ENCODE measurements at regions not wholly inside any gene's neighbourhood (a gene's known extent, or its start where the extent isn't known, plus 50 kb on each side); places are given as distances from the start of the nearest gene placed in this dataset.
"Not testable (repeated sequence)": the region's sequence is repeated elsewhere in the genome, so short reads cannot be mapped to it uniquely, and the experiment has no call there.

GRCh38 chr1:228846952-228847351, 111.7 kb downstream of the RHOU start:
- DNase-seq = no peak

- not testable (repeated sequence) for DNase-seq
These were observed 112.2 kb downstream of the RHOU start for GRCh38 chr1:228847451-228847850.

- DNase-seq = peak in 2 of 58 donors; percentile 30 to 32
These were observed 113.1 kb downstream of the RHOU start for GRCh38 chr1:228848406-228848805.

GRCh38 chr1:228849011-228849541, 113.8 kb downstream of the RHOU start:
- DNase-seq = no peak

GRCh38 chr1:228850141-228851100, 115.1 kb downstream of the RHOU start:
- DNase-seq = no peak

GRCh38 chr1:228851193-228851592, 115.9 kb downstream of the RHOU start:
- DNase-seq = no peak

- no peak for DNase-seq
These were observed 116.3 kb downstream of the RHOU start for GRCh38 chr1:228851618-228852017.

- no peak for DNase-seq
These were observed 116.7 kb downstream of the RHOU start for GRCh38 chr1:228852024-228852423.

- no peak for DNase-seq
These were observed 117.3 kb downstream of the RHOU start for GRCh38 chr1:228852511-228853088.

- no peak for DNase-seq
These were observed 117.9 kb downstream of the RHOU start for GRCh38 chr1:228853191-228853590.

- no peak for DNase-seq
These were observed 118.4 kb downstream of the RHOU start for GRCh38 chr1:228853637-228854036.

- DNase-seq = no peak
These were observed 119.6 kb downstream of the RHOU start for GRCh38 chr1:228854907-228855306.

GRCh38 chr1:228857611-228858010, 122.3 kb downstream of the RHOU start:
- DNase-seq = no peak

GRCh38 chr1:228860911-228861831, 125.9 kb downstream of the RHOU start:
- no peak for DNase-seq

- DNase-seq = no peak
These were observed 126.5 kb downstream of the RHOU start for GRCh38 chr1:228861832-228862180.

- no peak for DNase-seq
These were observed 127.5 kb downstream of the RHOU start for GRCh38 chr1:228862542-228863505.

GRCh38 chr1:228863776-228864175, 128.5 kb downstream of the RHOU start:
- DNase-seq = no peak

- DNase-seq = no peak
These were observed 130.5 kb downstream of the RHOU start for GRCh38 chr1:228865627-228866330.

- no peak for DNase-seq
These were observed 131.2 kb downstream of the RHOU start for GRCh38 chr1:228866468-228866867.

Data from anterior cingulate cortex (tissue), 58 donors.